ENCODE measurements at regions not wholly inside any gene's neighbourhood (a gene's known extent, or its start where the extent isn't known, plus 50 kb on each side); places are given as distances from the start of the nearest gene placed in this dataset.

- DNase-seq: no peak
Observed at GRCh38 chr6:92216717-92217116, 1202.6 kb downstream of the EPHA7 start.

- DNase-seq: no peak
Observed at GRCh38 chr6:92201618-92202017, 1217.7 kb downstream of the EPHA7 start.

- DNase-seq: no peak
Observed at GRCh38 chr6:92196325-92196724, 1223.0 kb downstream of the EPHA7 start.

- no peak for DNase-seq
Observed at GRCh38 chr6:92195796-92196195, 1223.6 kb downstream of the EPHA7 start.

- no peak for DNase-seq
Observed at GRCh38 chr6:92188016-92188415, 1231.3 kb downstream of the EPHA7 start.

DNA sequence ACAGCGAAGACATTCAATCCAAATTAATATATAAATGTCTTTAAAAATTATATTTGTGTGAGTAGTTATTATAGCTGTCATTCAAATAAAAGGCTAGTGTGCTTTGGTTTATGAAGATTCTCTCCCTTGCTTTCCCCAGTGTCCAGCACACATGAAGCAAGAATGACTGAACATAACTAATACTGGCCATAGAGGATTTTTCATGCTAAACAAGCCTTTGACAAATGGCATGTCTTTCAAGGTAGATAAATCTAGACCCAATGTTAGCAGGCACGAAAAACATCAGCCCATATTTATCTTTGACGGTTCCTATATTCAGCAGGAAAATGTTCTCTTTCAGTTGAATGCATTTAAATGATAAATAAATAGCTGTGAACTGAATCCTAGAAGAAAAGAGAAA is 1234.4 kb downstream of the EPHA7 start:
- no peak for DNase-seq

GRCh38 chr6:92181347-92181746 is 1238.0 kb downstream of the EPHA7 start:
- no peak for DNase-seq

DNA sequence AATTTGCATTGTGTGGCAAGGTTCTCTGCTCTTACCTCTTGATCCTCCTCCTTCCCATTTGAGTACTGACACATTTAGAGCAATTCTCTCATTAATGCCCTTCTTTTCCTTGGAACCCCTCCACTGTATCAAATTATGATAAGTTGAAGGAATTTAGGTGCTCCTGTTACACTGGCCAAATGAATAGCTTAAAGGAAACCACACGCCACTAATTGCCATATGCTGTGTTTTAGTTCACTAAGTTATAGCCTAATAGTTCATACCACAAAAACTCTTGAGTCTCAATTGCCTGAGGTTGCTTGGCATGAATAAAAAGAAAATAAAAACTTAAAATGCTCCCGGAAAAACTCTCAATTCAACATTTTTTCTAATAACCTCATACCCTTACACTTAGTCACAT is 1239.3 kb downstream of the EPHA7 start:
- DNase-seq: no peak

DNA sequence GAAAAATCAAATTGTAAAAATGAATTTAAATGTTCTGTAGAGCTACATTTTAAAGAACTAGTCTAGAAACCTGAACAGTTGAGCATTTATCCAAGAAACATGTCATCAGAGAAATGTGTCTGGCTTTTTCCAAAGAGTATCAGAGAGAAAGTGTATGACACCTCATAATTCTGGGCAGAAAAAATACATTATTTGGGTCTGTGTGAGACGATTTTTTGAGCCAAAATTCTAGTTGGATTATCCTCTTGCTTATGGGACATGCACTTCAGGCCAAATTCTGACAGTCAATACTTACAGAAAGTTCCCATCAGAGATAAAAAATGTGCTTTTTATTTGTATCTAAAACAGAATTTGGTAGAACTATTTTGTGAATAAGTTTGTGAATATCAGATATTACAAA is 1242.7 kb downstream of the EPHA7 start:
- no peak for DNase-seq

DNA sequence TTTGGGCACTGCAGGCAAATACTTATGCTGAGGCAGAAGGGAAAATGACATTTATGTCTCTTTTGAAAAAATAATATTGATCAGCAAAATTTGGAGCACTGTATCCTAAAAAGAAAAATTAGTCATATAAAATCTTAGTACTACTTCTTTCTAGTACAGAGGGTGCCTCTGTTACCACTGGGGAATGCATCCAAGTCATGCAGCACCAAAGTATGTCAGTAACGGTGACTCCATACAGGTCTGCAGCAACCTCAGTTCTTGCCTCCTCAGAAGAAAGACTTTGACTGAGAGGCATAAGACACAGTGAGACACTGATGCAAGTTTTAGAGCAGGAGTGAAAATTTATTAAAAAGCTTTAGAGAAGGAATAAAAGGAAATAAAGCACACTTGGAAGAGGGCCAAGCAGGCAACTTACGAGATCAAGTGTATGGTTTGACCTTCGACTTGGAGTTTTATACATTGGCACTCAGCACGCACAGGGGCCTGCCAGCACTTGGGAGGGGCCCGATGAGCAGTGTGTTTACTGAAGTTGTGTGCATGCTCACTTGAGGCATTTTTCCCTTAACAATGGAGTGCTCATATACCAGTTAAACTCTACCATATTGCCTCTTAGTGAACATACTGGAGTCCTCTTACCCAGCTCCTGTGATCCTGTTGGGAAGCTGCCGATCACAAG is 1244.8 kb downstream of the EPHA7 start:
- no peak for DNase-seq

GRCh38 chr6:92169506-92169905 is 1249.9 kb downstream of the EPHA7 start:
- DNase-seq: no peak

DNA sequence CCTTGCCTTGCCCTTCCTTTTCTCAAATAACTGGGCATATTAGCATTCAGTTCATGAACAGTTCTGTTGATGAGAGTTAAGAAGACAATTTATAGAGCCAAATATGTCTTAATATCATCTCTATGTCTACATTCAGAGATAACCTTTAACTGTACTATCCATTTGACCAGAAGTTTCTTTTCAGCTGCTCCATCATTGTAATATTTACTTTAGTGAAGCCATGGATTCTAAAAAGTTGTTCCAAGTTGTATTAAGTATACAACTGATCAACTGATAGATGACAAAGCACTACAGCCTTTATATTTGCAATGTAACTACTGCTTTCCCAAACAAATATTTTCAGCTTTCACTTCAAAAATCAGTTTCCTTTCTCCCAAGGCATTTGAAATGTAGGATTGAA is 1252.7 kb downstream of the EPHA7 start:
- DNase-seq: no peak

DNA sequence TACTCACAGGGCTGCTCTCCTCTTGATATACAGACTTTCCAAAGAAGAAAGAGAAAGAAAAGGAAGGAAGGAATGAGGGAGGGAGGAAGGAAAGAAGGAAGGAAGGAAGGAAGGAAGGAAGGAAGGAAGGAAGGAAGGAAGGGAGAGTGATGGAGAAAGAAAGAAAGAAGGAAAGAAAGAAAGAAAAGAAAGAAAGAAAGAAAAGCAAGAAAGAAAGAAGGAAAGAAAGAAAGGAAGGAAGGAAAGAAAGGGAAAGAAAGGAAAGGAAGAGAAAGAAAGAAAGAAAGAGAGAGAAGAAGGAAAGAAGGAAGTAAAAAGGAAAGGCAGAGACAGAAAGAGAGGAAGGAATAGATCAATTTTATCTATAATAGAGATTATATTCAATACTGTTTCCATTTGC is 1257.4 kb downstream of the EPHA7 start:
- no peak for DNase-seq

DNA sequence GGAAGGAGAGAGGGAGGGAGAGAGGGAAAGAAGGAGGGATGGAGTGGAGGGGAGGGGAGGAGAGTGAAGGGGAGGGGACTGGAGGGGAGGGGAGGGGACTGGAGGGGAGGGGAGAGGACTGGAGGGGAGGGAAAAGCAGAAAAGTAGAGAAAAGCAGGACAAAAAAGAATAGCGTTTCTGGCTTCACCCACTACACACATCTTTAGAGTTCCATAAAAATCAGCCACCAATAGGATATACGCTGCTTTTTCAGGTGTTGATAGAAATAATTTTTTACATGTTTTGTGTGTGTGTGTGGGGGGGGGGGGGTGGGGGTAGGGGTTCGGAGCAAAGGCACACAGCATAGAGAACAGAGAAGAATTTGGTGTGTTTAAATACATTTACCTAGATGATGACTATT is 1259.1 kb downstream of the EPHA7 start:
- no peak for DNase-seq

- no peak for DNase-seq
Observed at GRCh38 chr6:92159046-92159445, 1260.3 kb downstream of the EPHA7 start.

- no peak for DNase-seq
Observed at GRCh38 chr6:92150553-92150952, 1268.8 kb downstream of the EPHA7 start.

DNA sequence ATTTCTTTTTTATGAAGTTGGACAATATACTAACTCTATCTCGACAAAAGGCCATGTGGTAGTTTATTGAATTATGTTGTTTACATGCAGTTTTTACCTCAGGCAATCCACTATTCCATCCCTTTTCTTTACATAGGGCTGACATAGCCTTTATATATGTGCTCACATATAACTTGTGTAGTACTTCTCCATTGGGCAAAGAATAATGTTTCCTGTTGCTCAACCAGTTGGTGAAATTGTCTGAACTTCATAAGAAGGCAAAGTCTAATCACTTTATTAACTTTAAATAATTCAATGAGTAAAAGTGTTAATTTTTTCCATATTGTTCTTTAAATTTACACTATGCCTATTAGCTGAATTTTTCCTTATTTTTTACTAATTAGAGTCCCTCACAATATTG is 1272.1 kb downstream of the EPHA7 start:
- DNase-seq: no peak

DNA sequence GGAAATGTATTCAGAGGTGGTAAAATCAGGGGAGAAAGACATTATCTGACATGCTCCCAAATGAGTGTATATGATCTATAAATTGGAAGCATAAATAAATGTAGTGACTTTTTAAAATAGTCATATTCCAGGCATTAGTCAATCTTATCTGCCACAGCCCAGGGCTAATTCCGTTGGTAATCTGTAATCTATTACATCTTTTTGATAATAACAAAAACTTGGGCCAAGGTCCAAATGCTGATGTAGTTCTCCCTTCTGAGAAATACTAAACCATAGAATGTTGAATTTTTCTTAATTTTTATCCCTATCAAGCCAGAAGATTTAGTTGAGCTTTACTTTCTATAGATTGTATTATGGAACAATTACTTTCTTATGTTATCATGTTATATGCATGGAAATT is 1279.8 kb downstream of the EPHA7 start:
- DNase-seq: no peak

GRCh38 chr6:92132957-92133356 is 1286.4 kb downstream of the EPHA7 start:
- DNase-seq: no peak

- DNase-seq: no peak
Observed at GRCh38 chr6:92132457-92132856, 1286.9 kb downstream of the EPHA7 start.

GRCh38 chr6:92130944-92131343 is 1288.4 kb downstream of the EPHA7 start:
- DNase-seq: no peak

DNA sequence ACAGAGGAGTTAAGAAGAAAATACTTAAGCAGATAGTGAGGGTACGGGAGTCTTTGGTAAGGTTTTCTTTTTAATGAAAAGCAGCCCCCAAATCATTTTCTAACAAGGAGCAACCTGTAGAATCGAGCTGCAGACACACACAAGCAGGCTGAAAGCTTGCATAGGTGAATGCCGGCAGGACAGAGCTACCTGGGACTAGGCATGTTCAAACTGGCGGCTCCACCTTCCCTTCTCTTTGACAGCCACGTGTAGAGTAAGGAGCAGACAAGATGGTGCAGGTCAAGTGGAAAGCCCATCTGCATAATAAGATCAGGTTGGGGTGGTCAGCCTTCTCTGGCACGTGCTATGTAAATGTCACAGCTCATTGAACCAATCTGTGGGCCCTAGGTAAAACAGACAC is 1292.4 kb downstream of the EPHA7 start:
- DNase-seq: no peak

GRCh38 chr6:92126088-92126487 is 1293.3 kb downstream of the EPHA7 start:
- DNase-seq: no peak

DNA sequence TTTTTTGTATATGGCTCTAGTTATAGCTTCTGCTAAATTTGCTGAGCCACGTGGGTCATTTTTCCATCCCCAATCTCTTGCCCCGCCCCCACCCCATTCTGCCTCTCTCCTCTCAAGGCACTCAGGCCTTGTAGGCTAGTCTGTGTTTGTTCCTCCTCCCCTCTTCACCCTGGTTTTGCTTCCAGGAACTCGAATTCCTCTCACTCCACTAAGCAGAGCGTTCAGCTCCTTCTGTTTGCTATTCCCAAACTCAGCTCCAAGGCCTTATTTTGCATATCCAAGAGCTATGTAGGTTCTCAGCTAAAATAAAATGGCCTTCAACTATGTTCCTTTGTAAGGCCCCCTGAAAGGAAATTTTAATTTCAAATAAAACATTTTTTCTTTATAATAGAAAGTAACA is 1293.7 kb downstream of the EPHA7 start:
- DNase-seq: no peak

GRCh38 chr6:92124200-92124651 is 1295.1 kb downstream of the EPHA7 start:
- DNase-seq: no peak

- DNase-seq: no peak
Observed at GRCh38 chr6:92122746-92123145, 1296.6 kb downstream of the EPHA7 start.
